Nephron progenitor cell (in vitro differentiated cells): ENCODE measurements at regions not wholly inside any gene's neighbourhood (a gene's known extent, or its start where the extent isn't known, plus 50 kb on each side); places are given as distances from the start of the nearest gene placed in this dataset.

Source experiments
- DNase-seq: peaks from one replicate; pipeline ENCODE4 v3.0.0; 2021
- H3K27ac Mint-ChIP-seq: 2 replicates; pipeline ENCODE4 v1.8.0; 2021; ENCODE audit warnings: mild to moderate bottlenecking, moderate library complexity, mixed read lengths
- H3K27me3 Mint-ChIP-seq: 2 replicates; pipeline ENCODE4 v1.8.0; 2021; ENCODE audit warnings: mild to moderate bottlenecking, low read depth, mixed read lengths; ENCODE audit not compliant: poor library complexity
- H3K36me3 Mint-ChIP-seq: 2 replicates; pipeline ENCODE4 v1.8.0; 2021; ENCODE audit warnings: low read depth, mixed read lengths
- H3K4me1 Mint-ChIP-seq: 2 replicates; pipeline ENCODE4 v1.8.0; 2021; ENCODE audit warnings: mixed read lengths
- H3K4me3 Mint-ChIP-seq: 2 replicates; pipeline ENCODE4 v1.8.0; 2021; ENCODE audit warnings: mild to moderate bottlenecking, moderate library complexity, mixed read lengths
- H3K9me3 Mint-ChIP-seq: 2 replicates; pipeline ENCODE4 v1.8.0; 2021; ENCODE audit warnings: mild to moderate bottlenecking, moderate library complexity, mixed read lengths
- CTCF ChIP-seq: fragments of 200-600 bp; sonication (generic); IDR thresholded peaks from 2 replicates; pipeline ENCODE4 v1.5.0; 2021; ENCODE audit warnings: antibody characterized with exemption

- DNase-seq, result no peak
- Mint-ChIP-seq H3K9me3 (no peaks in the 10 kb centered on the region), H3K27me3 (peaks cover 4% of the 10 kb centered on the region), H3K27ac (no peak overlapping the region), H3K4me3 (no peak overlapping the region), H3K36me3 (no peaks in the 10 kb centered on the region), H3K4me1 (no peaks in the 10 kb centered on the region)
- no peak for TF ChIP-seq CTCF
Measured at GRCh38 chr4:114464726-114465272, 133.8 kb upstream of the UGT8 start.

DNA sequence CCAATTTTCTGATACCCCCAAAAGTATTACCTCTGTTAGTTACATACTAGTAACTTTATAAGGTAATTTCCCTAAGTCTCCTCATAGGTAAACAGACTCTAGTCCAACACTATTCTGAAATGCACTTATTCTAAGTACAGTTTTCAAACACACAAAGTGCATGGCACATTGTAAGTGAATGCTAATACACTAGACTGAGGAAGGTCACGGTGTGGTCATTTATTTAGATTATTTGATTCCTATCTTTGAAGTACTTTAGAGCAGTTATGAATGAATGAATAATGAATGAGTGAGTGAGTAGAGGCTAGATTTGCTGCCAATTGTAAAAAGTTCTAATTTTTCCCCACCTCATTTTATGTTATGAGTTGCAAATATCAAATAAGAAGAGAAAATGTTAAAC is 132.8 kb upstream of the UGT8 start:
- no peak overlapping the region for H3K4me3 Mint-ChIP-seq
- no peak for TF ChIP-seq CTCF
- H3K36me3 Mint-ChIP-seq, result no peaks in the 10 kb centered on the region
- H3K9me3 Mint-ChIP-seq, result no peaks in the 10 kb centered on the region
- no peak overlapping the region for H3K27ac Mint-ChIP-seq
- no peak for DNase-seq
- no peaks in the 10 kb centered on the region for H3K27me3 Mint-ChIP-seq
- no peaks in the 10 kb centered on the region for H3K4me1 Mint-ChIP-seq

DNA sequence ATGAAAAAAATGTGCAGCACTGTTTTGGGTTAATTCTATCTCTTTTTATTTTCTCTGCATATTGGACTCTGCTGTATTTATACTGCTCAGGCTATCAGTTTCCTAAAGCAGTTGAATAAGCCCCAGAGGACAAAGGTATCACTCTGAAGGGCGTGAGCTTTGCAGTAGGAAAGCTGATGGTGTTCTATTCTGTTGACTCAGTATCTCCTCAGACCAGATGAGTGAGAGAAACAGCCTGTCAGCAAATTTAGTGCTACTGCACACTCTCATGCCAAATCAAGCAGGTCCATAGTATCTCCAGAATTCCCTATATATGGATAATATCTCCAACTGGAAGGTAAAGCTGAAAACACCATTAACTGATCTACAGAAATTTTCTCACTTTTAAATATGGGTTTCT is 132.3 kb upstream of the UGT8 start:
- H3K36me3 Mint-ChIP-seq, result no peaks in the 10 kb centered on the region
- no peaks in the 10 kb centered on the region for H3K9me3 Mint-ChIP-seq
- no peaks in the 10 kb centered on the region for H3K4me1 Mint-ChIP-seq
- H3K4me3 Mint-ChIP-seq, result no peak overlapping the region
- no peak for DNase-seq
- H3K27ac Mint-ChIP-seq, result no peak overlapping the region
- TF ChIP-seq CTCF, result no peak
- H3K27me3 Mint-ChIP-seq, result no peaks in the 10 kb centered on the region

DNA sequence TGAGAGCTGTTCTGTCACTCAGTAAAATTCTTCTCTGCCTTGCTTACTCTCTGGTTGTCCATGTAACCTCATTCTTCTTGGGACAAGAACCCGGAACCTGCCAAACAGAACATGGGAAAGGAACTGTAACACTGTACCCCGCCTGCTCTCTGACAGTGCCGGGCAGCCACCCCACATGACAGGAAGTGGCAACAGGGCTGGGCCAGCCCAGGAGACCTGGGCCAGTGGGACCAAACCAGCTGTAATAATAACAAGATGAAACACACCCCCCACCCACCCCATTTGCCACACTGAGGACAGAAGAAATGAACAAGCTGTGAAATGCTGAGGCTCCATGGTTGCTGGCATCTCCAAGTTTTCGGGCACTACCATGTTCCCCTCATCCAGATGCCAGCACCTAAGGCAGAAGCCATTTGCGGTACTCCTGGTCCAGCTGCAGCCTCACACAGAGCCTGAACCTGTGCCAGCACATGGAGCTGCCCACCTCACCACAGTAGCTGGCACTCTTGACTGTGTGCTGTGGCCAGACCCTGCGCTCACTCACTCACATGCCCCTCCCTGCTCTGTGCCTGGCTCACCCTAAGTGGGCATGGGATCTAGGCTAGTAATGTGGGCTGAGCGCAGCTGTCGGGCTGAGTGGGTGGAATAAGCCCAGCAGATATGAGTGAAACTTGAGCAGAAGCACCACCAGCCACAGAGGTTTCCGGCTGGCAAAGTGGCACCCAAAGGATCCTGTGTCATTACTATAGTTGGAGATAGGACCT is 126.2 kb upstream of the UGT8 start:
- TF ChIP-seq CTCF, result no peak
- H3K27me3 Mint-ChIP-seq, result no peaks in the 10 kb centered on the region
- DNase-seq, result no peak
- H3K4me1 Mint-ChIP-seq, result no peaks in the 10 kb centered on the region
- no peak overlapping the region for H3K4me3 Mint-ChIP-seq
- H3K9me3 Mint-ChIP-seq, result no peaks in the 10 kb centered on the region
- H3K27ac Mint-ChIP-seq, result no peak overlapping the region
- no peaks in the 10 kb centered on the region for H3K36me3 Mint-ChIP-seq

DNA sequence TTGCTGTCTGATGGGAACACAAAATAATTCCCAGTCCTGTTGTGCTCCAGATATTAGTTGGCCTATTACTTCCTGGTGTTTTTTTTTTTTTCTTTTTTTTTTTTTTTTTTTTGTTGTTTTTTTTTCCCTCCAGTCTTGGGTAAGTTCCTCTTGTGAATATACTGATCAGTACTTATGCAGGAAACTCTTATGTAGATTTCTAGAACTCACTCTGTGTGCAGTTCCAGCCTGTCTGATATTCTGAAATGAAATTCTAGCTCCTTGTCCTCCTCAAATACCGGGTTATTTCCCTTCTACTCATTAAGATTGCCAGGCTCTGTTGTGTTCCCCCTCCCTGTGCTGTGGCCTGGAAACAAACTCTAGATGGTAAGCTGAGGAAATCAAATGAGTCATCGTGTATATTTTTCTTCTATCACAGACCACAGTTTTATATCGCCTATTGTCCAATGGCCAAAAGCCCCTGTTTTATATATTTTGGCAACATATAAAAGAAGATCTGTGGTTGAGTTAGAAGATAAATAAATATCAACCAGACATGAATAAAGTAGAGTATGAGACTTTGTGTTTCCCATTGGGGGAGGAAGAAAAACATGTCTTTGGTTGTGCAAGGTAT is 124.3 kb upstream of the UGT8 start:
- H3K36me3 Mint-ChIP-seq, result no peaks in the 10 kb centered on the region
- H3K4me3 Mint-ChIP-seq, result no peak overlapping the region
- H3K4me1 Mint-ChIP-seq, result peaks cover 5% of the 10 kb centered on the region
- TF ChIP-seq CTCF, result no peak
- H3K27ac Mint-ChIP-seq, result no peak overlapping the region
- no peak for DNase-seq
- H3K27me3 Mint-ChIP-seq, result no peaks in the 10 kb centered on the region
- H3K9me3 Mint-ChIP-seq, result no peaks in the 10 kb centered on the region
